Skeletal muscle tissue (tissue), 3 donors: ENCODE measurements at regions not wholly inside any gene's neighbourhood (a gene's known extent, or its start where the extent isn't known, plus 50 kb on each side); places are given as distances from the start of the nearest gene placed in this dataset.

Experiments
- H3K27ac ChIP-seq: one replicate; pipeline ENCODE4 v1.7.0; 2013; ENCODE audit warnings: mild to moderate bottlenecking, low read depth, low read length, inconsistent platforms
- H3K27me3 ChIP-seq, 3 donors: one replicate each; pipeline ENCODE4 v1.7.0; 2013; ENCODE audit warnings: low read length in 3 of 3; ENCODE audit not compliant: control insufficient read depth in 3 of 3, insufficient read depth in 3 of 3
- H3K36me3 ChIP-seq, 3 donors: one replicate each; pipeline ENCODE4 v1.7.0; 2013; ENCODE audit warnings: low read length in 3 of 3; ENCODE audit not compliant: control insufficient read depth in 3 of 3, insufficient read depth in 3 of 3
- H3K4me1 ChIP-seq, 3 donors: one replicate each; pipeline ENCODE4 v1.7.0; 2013; ENCODE audit warnings: low read length in 3 of 3, mild to moderate bottlenecking in 3 of 3; ENCODE audit not compliant: control insufficient read depth in 3 of 3, insufficient read depth in 3 of 3
- H3K4me3 ChIP-seq, 3 donors: one replicate each; pipeline ENCODE4 v1.7.0; 2013; ENCODE audit warnings: low read length in 3 of 3
- H3K9ac ChIP-seq, 3 donors: one replicate each; pipeline ENCODE4 v1.7.0; 2013; ENCODE audit warnings: low read length in 3 of 3, mild to moderate bottlenecking in 3 of 3, moderate library complexity in 2 of 3, low read depth in 1 of 3
- H3K9me3 ChIP-seq, 3 donors: one replicate each; pipeline ENCODE4 v1.7.0; 2013; ENCODE audit warnings: low read length in 3 of 3; ENCODE audit not compliant: control insufficient read depth in 3 of 3
- donor health status: Osteomylitis.

DNA sequence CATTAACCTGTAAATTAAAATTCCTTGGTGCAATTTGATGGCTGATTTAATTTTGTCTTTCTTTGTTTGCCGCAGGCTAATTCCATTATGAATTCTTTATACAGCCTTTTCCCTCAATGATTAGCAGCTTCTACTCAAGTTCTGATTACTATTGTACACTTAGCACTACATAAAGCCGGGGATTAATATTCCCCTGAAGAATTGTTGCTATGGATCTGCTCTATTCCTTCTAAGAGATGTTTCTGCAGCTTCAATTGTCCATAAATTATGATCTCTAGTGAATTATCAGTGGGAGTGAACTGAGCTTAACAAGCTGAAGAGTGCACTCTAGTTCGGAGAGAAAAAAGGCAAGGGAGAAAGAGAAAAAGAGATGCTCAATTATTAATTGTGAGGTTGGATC is 433.7 kb upstream of the SPRED2 start:
- Histone ChIP-seq H3K9ac (no peak overlapping the region), H3K9me3 (no peaks in the 10 kb centered on the region), H3K4me3 (no peak overlapping the region), H3K36me3 (no peaks in the 10 kb centered on the region), H3K27me3 (peaks cover 0 to 3% (median 2%) of the 10 kb centered on the region in 3 donors), H3K27ac (no peak overlapping the region), H3K4me1 (peaks cover 0 to 5% (median 3%) of the 10 kb centered on the region in 3 donors)

DNA sequence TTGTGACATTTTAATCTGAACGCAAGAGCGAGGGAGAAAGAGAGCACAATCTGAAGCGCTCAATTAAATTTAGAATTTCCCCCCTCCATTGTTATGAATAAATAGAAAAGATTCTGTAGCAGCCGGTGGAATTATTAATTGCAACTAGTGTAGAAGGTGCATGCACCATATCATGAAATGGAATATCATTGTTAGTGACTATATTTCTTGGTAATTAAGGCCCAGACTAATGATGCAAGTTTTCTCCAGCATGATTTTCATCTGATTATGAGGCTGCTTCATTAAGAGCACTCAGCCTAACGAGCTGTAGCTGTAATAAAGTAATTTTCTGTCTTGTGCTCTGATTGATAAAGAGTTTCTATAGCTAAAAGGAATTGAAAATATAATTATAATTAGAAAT is 432.2 kb upstream of the SPRED2 start:
- Histone ChIP-seq H3K4me3 (no peak overlapping the region), H3K4me1 (peaks cover 0 to 5% (median 3%) of the 10 kb centered on the region in 3 donors), H3K9me3 (no peaks in the 10 kb centered on the region), H3K27ac (no peak overlapping the region), H3K9ac (no peak overlapping the region), H3K27me3 (peaks cover 0 to 3% (median 2%) of the 10 kb centered on the region in 3 donors), H3K36me3 (no peaks in the 10 kb centered on the region)

DNA sequence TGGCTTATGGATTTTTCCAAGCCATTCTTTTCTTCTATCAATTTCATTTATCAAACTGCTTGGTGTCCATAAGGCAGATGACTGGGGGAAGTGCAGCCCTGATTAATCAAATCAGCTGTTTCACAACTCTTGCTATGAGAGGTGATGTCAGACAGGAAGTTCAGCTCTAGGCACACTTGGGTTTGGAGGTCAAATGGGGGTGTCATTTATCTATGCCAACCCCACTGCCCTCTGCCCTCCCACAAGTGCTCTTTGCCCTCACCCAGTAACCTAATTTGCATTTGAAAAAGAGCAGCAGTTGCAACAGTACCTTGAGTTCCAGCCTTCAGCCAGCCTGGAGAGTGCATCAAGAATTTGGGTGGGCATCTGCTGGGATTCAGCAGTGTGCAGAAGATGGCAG is 431.3 kb upstream of the SPRED2 start:
- H3K9ac ChIP-seq: no peak overlapping the region
- H3K27ac ChIP-seq: no peak overlapping the region
- H3K4me3 ChIP-seq: no peak overlapping the region
- H3K36me3 ChIP-seq: no peaks in the 10 kb centered on the region
- peaks cover 0 to 2% (median 0%) of the 10 kb centered on the region in 3 donors for H3K4me1 ChIP-seq
- H3K9me3 ChIP-seq: no peaks in the 10 kb centered on the region
- H3K27me3 ChIP-seq: peaks cover 0 to 3% (median 2%) of the 10 kb centered on the region in 3 donors

DNA sequence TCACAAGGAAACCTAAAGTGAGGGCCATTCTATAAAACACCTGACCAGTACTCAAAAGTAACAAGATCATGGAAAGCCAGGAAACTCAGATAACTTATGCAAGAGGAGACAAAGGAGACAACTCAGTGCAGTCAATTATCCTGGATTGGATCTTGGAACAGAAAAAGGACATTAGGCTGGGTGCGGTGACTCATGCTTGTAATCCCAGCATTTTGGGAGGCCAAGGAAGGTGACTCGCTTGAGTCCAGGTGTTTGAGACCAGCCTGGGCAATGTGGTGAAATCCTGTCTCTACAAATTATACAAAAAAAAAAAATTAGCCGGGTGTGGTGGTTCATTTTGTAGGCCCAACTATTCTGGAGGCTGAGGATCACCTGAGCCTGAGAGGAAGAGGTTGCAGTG is 424.5 kb upstream of the SPRED2 start:
- Histone ChIP-seq H3K9me3 (no peaks in the 10 kb centered on the region), H3K4me3 (no peak overlapping the region), H3K27ac (no peak overlapping the region), H3K27me3 (no peaks in the 10 kb centered on the region), H3K4me1 (no peaks in the 10 kb centered on the region), H3K9ac (no peak overlapping the region), H3K36me3 (no peaks in the 10 kb centered on the region)

DNA sequence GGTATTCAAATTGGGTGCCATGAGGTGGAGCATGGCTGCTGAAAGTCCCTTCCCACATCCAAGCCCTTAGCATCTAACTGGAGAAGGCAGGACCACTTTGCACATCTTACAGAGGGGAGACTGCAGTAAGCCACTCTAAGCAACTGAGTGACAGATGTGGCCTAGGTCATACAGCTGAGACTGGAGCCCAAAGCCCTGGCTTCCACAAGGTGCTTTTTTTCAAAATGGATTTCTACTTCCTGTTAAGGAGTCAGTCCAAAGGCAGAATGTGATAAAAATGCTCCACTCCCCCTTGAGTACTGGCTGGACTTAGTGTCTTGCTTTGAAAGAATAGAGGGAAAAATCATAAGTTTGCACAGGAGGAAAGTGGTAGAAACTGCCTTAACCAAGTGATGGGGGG is 424.0 kb upstream of the SPRED2 start:
- H3K27me3 ChIP-seq: no peaks in the 10 kb centered on the region
- no peaks in the 10 kb centered on the region for H3K4me1 ChIP-seq
- H3K9ac ChIP-seq: no peak overlapping the region
- no peaks in the 10 kb centered on the region for H3K9me3 ChIP-seq
- H3K36me3 ChIP-seq: no peaks in the 10 kb centered on the region
- no peak overlapping the region for H3K4me3 ChIP-seq
- no peak overlapping the region for H3K27ac ChIP-seq

DNA sequence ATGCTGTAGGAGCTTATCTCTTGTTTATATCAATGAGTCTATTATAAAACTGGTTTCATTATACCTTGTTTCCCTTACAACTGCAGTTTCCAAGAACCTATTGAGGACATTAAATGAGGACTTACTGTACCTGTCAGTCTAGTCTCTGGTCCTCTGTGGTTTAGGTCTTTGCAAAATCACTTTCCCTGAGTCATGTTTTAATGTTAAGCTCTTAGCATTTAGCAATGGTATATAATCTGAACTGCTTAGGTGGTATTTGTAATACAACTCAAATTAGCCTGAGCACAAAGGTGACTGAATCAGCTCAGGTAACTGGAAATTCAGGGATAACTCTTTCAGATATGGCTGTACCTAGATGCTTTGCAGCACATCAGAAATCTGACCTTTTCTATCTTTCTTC is 418.3 kb upstream of the SPRED2 start:
- H3K36me3 ChIP-seq: no peaks in the 10 kb centered on the region
- H3K9ac ChIP-seq: no peak overlapping the region
- H3K27me3 ChIP-seq: no peaks in the 10 kb centered on the region
- no peak overlapping the region for H3K27ac ChIP-seq
- no peaks in the 10 kb centered on the region for H3K9me3 ChIP-seq
- H3K4me1 ChIP-seq: no peaks in the 10 kb centered on the region
- H3K4me3 ChIP-seq: no peak overlapping the region

DNA sequence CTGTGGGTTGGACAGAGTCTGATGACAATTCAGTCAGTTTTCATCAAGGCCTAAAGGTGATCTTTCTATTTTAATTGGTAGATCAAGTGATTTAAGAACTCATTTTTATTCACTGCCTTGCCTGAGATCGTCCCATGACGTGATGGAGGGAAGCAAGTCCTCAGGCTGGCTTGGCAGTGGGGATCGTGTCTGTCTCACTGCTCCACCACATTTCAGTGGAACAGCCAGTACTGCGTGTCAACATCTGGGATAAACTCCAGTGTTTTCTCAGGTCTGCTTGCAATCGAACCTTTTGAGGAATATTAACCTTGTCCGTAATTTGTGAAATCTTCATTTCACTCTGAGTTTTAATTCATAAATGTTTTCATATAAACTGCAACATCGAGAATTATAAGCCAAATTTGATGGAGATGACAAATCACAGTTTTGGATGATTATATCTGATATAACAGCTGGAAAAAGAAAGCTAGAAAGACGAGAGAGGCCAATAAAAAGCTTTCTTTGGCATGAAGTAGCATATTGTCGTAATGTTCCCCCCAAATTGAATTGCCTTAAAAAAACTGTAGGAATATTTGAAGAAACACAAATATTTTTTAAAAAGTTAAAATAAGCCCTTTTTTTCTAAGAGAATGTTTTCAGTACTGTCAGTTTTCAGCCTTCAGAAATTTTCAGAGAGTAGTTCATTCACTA is 414.7 kb upstream of the SPRED2 start:
- no peaks in the 10 kb centered on the region for H3K36me3 ChIP-seq
- no peak overlapping the region for H3K27ac ChIP-seq
- no peak overlapping the region for H3K9ac ChIP-seq
- no peaks in the 10 kb centered on the region for H3K27me3 ChIP-seq
- H3K4me3 ChIP-seq: no peak overlapping the region
- no peaks in the 10 kb centered on the region for H3K9me3 ChIP-seq
- H3K4me1 ChIP-seq: no peaks in the 10 kb centered on the region

DNA sequence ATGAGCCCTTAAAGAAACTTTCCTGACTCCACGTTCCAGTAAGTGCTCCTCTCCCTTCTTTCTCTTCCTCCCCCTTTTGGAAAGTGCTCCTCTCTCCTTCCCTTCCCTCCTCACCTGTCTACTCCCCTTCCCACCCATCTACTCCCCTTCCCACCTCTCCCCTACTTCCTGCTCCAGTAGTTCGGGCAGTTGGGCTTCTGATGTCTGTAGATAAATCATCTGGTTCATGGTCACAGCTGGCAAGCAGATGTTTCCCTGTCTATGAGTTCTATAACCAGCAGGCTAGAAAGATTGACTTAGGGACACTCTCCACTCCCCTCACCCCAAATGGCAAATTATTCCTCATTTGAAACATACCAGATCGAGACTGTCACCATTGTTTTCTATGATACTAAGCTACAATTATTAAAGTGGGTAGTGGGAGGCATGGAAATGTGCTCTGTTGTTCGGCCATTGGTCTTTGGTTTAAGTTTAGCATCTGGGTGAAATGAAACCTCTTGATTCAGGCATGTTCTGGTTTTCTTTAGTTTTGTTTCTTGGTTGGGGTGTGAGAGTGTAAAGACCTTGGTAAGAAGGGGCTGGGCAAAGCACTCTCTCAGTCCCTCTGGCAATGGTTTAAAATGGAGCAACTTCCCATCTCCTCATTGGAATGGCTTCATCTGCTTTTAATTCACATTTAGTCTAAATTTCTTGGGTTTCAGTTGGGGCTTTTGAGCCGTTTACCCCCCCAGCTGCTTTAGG is 413.2 kb upstream of the SPRED2 start:
- Histone ChIP-seq H3K27ac (no peak overlapping the region), H3K4me3 (no peak overlapping the region), H3K9me3 (no peaks in the 10 kb centered on the region), H3K4me1 (no peaks in the 10 kb centered on the region), H3K27me3 (no peaks in the 10 kb centered on the region), H3K9ac (no peak overlapping the region), H3K36me3 (no peaks in the 10 kb centered on the region)

DNA sequence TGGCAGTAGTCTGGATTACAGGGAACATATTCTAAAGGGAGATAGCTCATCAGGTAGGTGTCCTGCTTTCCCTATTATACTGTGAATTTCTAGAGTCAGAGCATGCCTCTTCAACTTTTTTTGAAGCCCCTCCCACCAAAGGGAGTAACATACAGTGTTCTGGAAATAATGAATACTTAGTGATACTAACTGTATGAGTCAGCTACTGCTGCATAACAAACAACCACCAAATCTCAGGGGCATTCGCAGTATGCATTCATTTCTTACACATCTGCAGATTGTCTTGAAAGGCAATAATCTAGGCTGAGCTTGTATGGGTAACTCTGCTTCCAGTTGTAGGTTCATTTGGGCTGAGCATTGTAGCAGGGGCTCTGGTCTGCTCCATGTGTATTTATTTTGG is 409.7 kb upstream of the SPRED2 start:
- Histone ChIP-seq H3K27me3 (no peaks in the 10 kb centered on the region), H3K4me3 (no peak overlapping the region), H3K9ac (no peak overlapping the region), H3K9me3 (no peaks in the 10 kb centered on the region), H3K27ac (no peak overlapping the region), H3K36me3 (no peaks in the 10 kb centered on the region), H3K4me1 (no peaks in the 10 kb centered on the region)

DNA sequence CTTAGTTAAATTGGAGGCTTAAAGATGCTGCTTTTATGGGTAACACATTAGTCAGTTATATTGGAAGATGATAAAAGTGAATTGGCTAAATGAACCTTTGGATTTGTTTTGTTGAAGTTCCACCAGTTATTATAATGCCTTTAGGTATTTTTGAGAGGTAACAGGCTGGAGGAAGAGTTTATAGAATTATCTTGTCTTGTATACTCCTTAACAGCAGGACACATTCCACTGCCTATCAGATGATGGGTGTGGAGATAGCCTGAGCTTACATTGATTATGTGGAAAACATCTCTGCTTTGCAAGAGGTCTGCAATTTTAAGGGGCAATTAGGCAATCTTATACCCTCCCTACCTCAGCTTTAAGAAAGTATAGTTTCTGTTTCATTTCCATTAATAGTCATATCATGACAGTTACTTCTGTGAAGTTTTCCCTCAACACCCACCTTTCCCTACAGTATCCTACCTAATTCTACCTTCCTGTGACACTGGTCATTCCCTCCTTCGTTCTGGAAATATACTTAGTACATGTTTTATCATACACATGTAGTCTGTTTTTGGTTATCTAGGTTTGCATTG is 403.7 kb upstream of the SPRED2 start:
- Histone ChIP-seq H3K27ac (no peak overlapping the region), H3K36me3 (no peaks in the 10 kb centered on the region), H3K4me3 (no peak overlapping the region), H3K9me3 (no peaks in the 10 kb centered on the region), H3K9ac (no peak overlapping the region), H3K27me3 (no peaks in the 10 kb centered on the region), H3K4me1 (peaks cover 0 to 3% (median 0%) of the 10 kb centered on the region in 3 donors)
